Lung (tissue), 11 donors: ENCODE measurements at regions not wholly inside any gene's neighbourhood (a gene's known extent, or its start where the extent isn't known, plus 50 kb on each side); places are given as distances from the start of the nearest gene placed in this dataset.
"Not testable (repeated sequence)": the region's sequence is repeated elsewhere in the genome, so short reads cannot be mapped to it uniquely, and the experiment has no call there.

ENCODE experiments used
- ATAC-seq: fragments of 200-7000 bp; cut with Tn5 transposase; one replicate; pipeline ENCODE4 v1.9.1; 2020; ENCODE audit warnings: moderate number of reproducible peaks; ENCODE audit not compliant: insufficient read depth, low FRiP score
- DNase-seq, 3 donors: peaks; one replicate each; pipeline ENCODE4 v3.0.0-alpha.2; 2013 to 2017
- H3K27ac ChIP-seq, 2 donors: one replicate each; pipeline ENCODE4 v1.5.1; 2013; ENCODE audit warnings: mild to moderate bottlenecking in 2 of 2, moderate library complexity in 2 of 2, control low read depth in 1 of 2, inconsistent platforms in 1 of 2, low read depth in 1 of 2, low read length in 1 of 2
- H3K27me3 ChIP-seq, 3 donors: one replicate each; pipeline ENCODE4 v1.5.1; 2013; ENCODE audit warnings: low read length in 2 of 3; ENCODE audit not compliant: control insufficient read depth in 3 of 3, insufficient read depth in 3 of 3
- H3K36me3 ChIP-seq, 4 donors: one replicate each; pipeline ENCODE4 v1.5.1; 2013; ENCODE audit warnings: low read length in 4 of 4, mild to moderate bottlenecking in 1 of 4, moderate library complexity in 1 of 4; ENCODE audit not compliant: control insufficient read depth in 4 of 4, insufficient read depth in 4 of 4
- H3K4me1 ChIP-seq, 5 donors: one replicate each; pipeline ENCODE4 v1.5.1; 2013; ENCODE audit warnings: low read length in 5 of 5, mild to moderate bottlenecking in 2 of 5, moderate library complexity in 1 of 5; ENCODE audit not compliant: control insufficient read depth in 5 of 5, insufficient read depth in 5 of 5
- H3K4me3 ChIP-seq: one replicate; pipeline ENCODE4 v1.5.1; 2013; ENCODE audit warnings: mild to moderate bottlenecking, control low read depth, moderate library complexity
- H3K9ac ChIP-seq, 2 donors: one replicate each; pipeline ENCODE4 v1.5.1; 2013; ENCODE audit warnings: low read length in 2 of 2, control low read depth in 1 of 2; ENCODE audit not compliant: insufficient read depth in 1 of 2
- H3K9me3 ChIP-seq, 4 donors: one replicate each; pipeline ENCODE4 v1.5.1; 2013; ENCODE audit warnings: low read length in 3 of 4, mild to moderate bottlenecking in 1 of 4, moderate library complexity in 1 of 4; ENCODE audit not compliant: control insufficient read depth in 4 of 4, insufficient read depth in 3 of 4
- WGBS, 2 donors: extraction: QIAGEN DNeasy Blood & Tissue Kit; methylation state at CpG; one replicate each; pipeline ENCODE4 v1.1.7; 2013; 5-methylcytosine and 5-hydroxymethylcytosine counted together
- TF ChIP-seq, protein P1 (sequence below): IDR thresholded peaks from 2 replicates; pipeline ENCODE4 v1.5.1; 2012; ENCODE audit warnings: mild to moderate bottlenecking; ENCODE audit errors: control extremely low read depth, extremely low read depth
- donor health status: control.
- donor health status: control.
- donor health status: Bipolar disorder and iron deficiency.
- donor health status: healthy.
- donor health status: DM: yes; HTN: yes; CAD: no.

DNA sequence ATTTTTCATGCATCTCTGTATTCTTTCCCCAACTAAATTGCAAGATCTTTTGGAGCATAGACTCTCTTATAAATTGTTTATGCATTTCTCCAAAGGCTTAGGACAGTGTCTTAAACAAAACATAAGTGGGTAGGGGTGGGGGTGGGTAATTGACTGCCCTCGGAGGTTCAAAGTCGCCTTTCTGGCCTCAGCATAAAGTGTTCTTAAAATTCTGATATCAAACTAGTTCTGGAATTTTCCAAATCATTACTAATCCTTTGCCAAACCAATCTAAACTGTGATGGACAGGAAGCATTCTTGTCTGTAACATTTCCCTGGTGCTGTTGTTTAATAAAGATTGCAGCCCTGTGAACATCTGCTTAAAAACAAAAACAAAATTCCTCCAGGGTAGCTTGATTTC lies 61.8 kb upstream of the FAT3 start:
- no peak overlapping the region for H3K4me3 ChIP-seq
- H3K27ac ChIP-seq = no peak overlapping the region
- DNase-seq (peak; percentile 58 to 86 (median 81)), ATAC-seq (no peak)
- no peaks in the 10 kb centered on the region for H3K36me3 ChIP-seq
- TF ChIP-seq, protein P1, sequence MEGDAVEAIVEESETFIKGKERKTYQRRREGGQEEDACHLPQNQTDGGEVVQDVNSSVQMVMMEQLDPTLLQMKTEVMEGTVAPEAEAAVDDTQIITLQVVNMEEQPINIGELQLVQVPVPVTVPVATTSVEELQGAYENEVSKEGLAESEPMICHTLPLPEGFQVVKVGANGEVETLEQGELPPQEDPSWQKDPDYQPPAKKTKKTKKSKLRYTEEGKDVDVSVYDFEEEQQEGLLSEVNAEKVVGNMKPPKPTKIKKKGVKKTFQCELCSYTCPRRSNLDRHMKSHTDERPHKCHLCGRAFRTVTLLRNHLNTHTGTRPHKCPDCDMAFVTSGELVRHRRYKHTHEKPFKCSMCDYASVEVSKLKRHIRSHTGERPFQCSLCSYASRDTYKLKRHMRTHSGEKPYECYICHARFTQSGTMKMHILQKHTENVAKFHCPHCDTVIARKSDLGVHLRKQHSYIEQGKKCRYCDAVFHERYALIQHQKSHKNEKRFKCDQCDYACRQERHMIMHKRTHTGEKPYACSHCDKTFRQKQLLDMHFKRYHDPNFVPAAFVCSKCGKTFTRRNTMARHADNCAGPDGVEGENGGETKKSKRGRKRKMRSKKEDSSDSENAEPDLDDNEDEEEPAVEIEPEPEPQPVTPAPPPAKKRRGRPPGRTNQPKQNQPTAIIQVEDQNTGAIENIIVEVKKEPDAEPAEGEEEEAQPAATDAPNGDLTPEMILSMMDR = no peak
- no peaks in the 10 kb centered on the region for H3K27me3 ChIP-seq
- H3K4me1 ChIP-seq = peaks cover 0 to 38% (median 4%) of the 10 kb centered on the region in 5 donors
- 61 to 62% methylated on average over 2 of the region's 2 CpGs for WGBS, 2 donors
- H3K9me3 ChIP-seq = no peaks in the 10 kb centered on the region
- no peak overlapping the region for H3K9ac ChIP-seq

DNA sequence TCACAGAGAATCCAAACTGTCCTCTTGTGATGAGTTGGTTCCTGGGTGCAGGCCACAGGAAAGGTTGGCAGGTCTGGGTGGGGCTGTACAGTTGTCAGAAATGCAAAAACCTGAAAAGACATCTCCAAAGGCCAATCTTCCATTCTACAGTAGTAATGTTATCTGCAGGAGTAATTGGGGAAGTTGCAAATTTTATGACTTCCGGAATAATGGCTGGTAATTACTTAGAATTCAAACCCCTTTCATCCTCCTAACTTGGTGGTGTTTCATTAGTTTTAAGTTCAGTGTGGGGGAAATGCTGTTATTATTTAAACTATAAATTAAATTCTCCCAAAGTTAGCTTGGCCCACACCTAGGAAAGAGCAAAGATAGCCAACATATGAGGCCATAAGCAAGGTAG lies 64.7 kb upstream of the FAT3 start:
- Histone ChIP-seq H3K27me3 (no peaks in the 10 kb centered on the region), H3K9me3 (no peaks in the 10 kb centered on the region), H3K36me3 (no peaks in the 10 kb centered on the region), H3K9ac (no peak overlapping the region), H3K4me1 (peaks cover 0 to 42% (median 13%) of the 10 kb centered on the region in 5 donors), H3K4me3 (no peak overlapping the region), H3K27ac (no peak overlapping the region)
- TF ChIP-seq, protein P1 = no peak
- ATAC-seq = no peak
- DNase-seq = no peak
- WGBS, 2 donors = 75 to 78% methylated on average over 1 of the region's 1 CpG

DNA sequence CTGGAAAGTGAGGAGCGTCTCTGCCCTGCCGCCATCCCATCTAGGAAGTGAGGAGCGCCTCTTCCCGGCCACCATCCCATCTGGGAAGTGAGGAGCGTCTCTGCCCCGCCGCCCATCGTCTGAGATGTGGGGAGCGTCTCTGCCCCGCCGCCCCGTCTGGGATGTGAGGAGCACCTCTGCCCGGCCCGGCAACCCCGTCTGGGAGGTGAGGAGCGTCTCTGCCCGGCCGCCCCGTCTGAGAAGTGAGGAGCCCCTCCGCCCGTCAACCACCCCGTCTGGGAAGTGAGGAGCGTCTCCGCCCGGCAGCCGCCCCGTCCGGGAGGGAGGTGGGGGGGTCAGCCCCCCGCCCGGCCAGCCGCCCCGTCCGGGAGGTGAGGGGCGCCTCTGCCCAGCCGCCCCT lies 67.2 kb upstream of the FAT3 start:
- not testable (repeated sequence) for H3K27me3 ChIP-seq, ATAC-seq, H3K36me3 ChIP-seq, H3K9ac ChIP-seq, H3K4me3 ChIP-seq, DNase-seq, H3K27ac ChIP-seq, H3K9me3 ChIP-seq
- peaks cover 0 to 47% (median 20%) of the 10 kb centered on the region in 5 donors for H3K4me1 ChIP-seq
- WGBS, 2 donors = 94 to 97% methylated on average over 21 to 32 of the region's 35 CpGs

DNA sequence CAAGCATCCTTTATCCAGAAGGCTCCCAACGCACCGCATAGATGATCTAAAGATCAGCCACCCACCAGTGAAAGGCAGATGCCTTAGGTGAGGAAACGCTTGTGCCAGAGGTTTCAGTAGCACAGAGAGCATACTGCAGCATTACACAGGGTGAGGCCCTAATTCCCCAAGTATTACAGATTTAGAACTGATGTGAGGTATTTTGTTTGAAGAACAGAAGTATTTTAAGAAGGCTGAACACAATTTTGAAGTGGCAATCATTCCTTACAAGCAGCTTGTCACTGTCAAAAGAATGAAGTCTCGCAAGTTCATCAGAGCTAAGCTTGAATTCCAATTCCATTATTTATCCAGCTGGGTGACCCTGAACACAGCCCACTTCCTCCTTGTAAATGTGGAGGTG lies 70.0 kb upstream of the FAT3 start:
- WGBS, 2 donors = 60 to 72% methylated on average over 4 of the region's 4 CpGs

More for the DNA sequence above, 70.0 kb upstream of the FAT3 start:
- ATAC-seq (no peak), DNase-seq (peak in 1 of 3 donors; percentile 54)
- Histone ChIP-seq H3K36me3 (no peaks in the 10 kb centered on the region), H3K9ac (no peak overlapping the region), H3K9me3 (peaks cover 0 to 2% (median 0%) of the 10 kb centered on the region in 4 donors), H3K4me3 (no peak overlapping the region), H3K27me3 (no peaks in the 10 kb centered on the region), H3K27ac (no peak overlapping the region), H3K4me1 (peaks cover 0 to 37% (median 20%) of the 10 kb centered on the region in 5 donors)
- TF ChIP-seq, protein P1 = no peak
